GM12878 (cell line): ENCODE measurements at regions not wholly inside any gene's neighbourhood (a gene's known extent, or its start where the extent isn't known, plus 50 kb on each side); places are given as distances from the start of the nearest gene placed in this dataset.

Source experiments
- ATAC-seq: fragments of 200-7000 bp; cut with Tn5 transposase; 3 replicates; pipeline ENCODE4 v1.9.1; 2020; ENCODE audit warnings: mild to moderate bottlenecking, moderate library complexity
- BruUV-seq: library from RNA; stranded (reverse); fragments of 400-500 nt; replicated peaks from 2 replicates; lab custom pipeline; 2021; lab: Mats Ljungman, UMichigan
- CTCF ChIA-PET: fragments of 300-600 bp; sonication (Branson Sonifier 250); formaldehyde crosslinking; extraction: SDS; loops from one replicate; lab custom pipeline; 2021; ENCODE audit warnings: inconsistent platforms; lab: Yijun Ruan, JAX
- POLR2A ChIA-PET: fragments of 350-600 bp; formaldehyde crosslinking; extraction: SDS; loops from one replicate; lab custom pipeline; 2021; ENCODE audit warnings: inconsistent platforms; lab: Charles Lee
- RAD21 ChIA-PET: fragments of 300-600 bp; sonication (Branson Sonifier 250); formaldehyde crosslinking; loops from one replicate; lab custom pipeline; 2023; ENCODE audit warnings: antibody characterized with exemption; ENCODE audit not compliant: unreplicated experiment; lab: Charles Lee
- SMC1A ChIA-PET: fragments of 300-600 bp; sonication (Branson Sonifier 250); formaldehyde crosslinking; loops from one replicate; lab custom pipeline; 2023; ENCODE audit not compliant: unreplicated experiment, uncharacterized antibody; lab: Charles Lee
- DNase-seq: peaks from one replicate; pipeline ENCODE4 v3.0.0-alpha.2; 2011; ENCODE audit warnings: low read depth, low spot score
- FAIRE-seq: peaks from 3 replicates; lab custom pipeline; 2011; peaks lifted over from hg19 to GRCh38; lab: Jason Lieb, UNC
- H2AFZ ChIP-seq: 2 replicates; pipeline ENCODE4 v1.6.0; 2011; ENCODE audit warnings: low read depth, low read length, control low read depth; ENCODE audit not compliant: control insufficient read depth
- H3K27ac ChIP-seq: 2 replicates; pipeline ENCODE4 v1.5.1; 2011; ENCODE audit warnings: control low read depth; ENCODE audit not compliant: control insufficient read depth, insufficient read depth
- H3K27me3 ChIP-seq, 2 experiments: replicated peaks in 1 of 2; 2 replicates each; pipeline versions ENCODE4 v1.6.0 to v1.6.1; 2011; ENCODE audit warnings: low read length in 1 of 2; ENCODE audit not compliant: control insufficient read depth in 2 of 2, insufficient read depth in 2 of 2
- H3K36me3 ChIP-seq, 2 experiments: 2 replicates each; pipeline ENCODE4 v1.5.1; 2011; ENCODE audit warnings: low read length in 1 of 2; ENCODE audit not compliant: control insufficient read depth in 2 of 2, insufficient read depth in 2 of 2
- H3K4me1 ChIP-seq: 2 replicates; pipeline ENCODE4 v1.6.1; 2011; ENCODE audit warnings: mild to moderate bottlenecking, low read length, moderate library complexity, mixed read lengths; ENCODE audit not compliant: control insufficient read depth, insufficient read depth
- H3K4me2 ChIP-seq: 2 replicates; pipeline ENCODE4 v1.6.0; 2011; ENCODE audit warnings: control low read depth; ENCODE audit not compliant: control insufficient read depth, insufficient read depth
- H3K4me3 ChIP-seq: fragments of 200-600 bp; sonication (generic); 2 replicates; pipeline ENCODE4 v1.5.1; 2016
- H3K79me2 ChIP-seq: 2 replicates; pipeline ENCODE4 v1.6.0; 2011; ENCODE audit warnings: low read length; ENCODE audit not compliant: control insufficient read depth, insufficient read depth
- H3K9ac ChIP-seq: 2 replicates; pipeline ENCODE4 v1.8.0; 2011; ENCODE audit warnings: low read length, control low read depth, mixed read lengths; ENCODE audit not compliant: control insufficient read depth, insufficient read depth
- H3K9me3 ChIP-seq: replicated peaks from 3 replicates; pipeline ENCODE4 v1.5.1; 2011; ENCODE audit warnings: mild to moderate bottlenecking, low read length; ENCODE audit not compliant: control insufficient read depth, insufficient read depth
- H4K20me1 ChIP-seq: 2 replicates; pipeline ENCODE4 v1.6.0; 2011; ENCODE audit not compliant: control insufficient read depth, insufficient read depth
- BCL11A ChIP-seq: IDR thresholded peaks from 2 replicates; pipeline ENCODE4 v1.6.1; 2011; ENCODE audit warnings: low read depth, low read length
- CBFB ChIP-seq: IDR thresholded peaks from 2 replicates; pipeline ENCODE4 v1.6.1; 2016; ENCODE audit warnings: antibody characterized with exemption, low read depth
- CHD2 ChIP-seq: IDR thresholded peaks from 2 replicates; pipeline ENCODE4 v1.6.1; 2011; ENCODE audit warnings: low read depth, low read length, improper control_type of control experiment, borderline replicate concordance
- NR2C1 ChIP-seq: fragments of 450-650 bp; IDR thresholded peaks from 2 replicates; pipeline ENCODE4 v1.6.1; 2017; ENCODE audit warnings: antibody characterized with exemption, mild to moderate bottlenecking, moderate library complexity
- PML ChIP-seq: IDR thresholded peaks from 2 replicates; pipeline ENCODE4 v1.6.1; 2012; ENCODE audit warnings: low read length, inconsistent platforms
- TARDBP ChIP-seq: IDR thresholded peaks from 2 replicates; pipeline ENCODE4 v1.6.1; 2016; ENCODE audit warnings: borderline replicate concordance
- WGBS: methylation state at CpG from one replicate; pipeline ENCODE4 v1.1.6; 2016; ENCODE audit warnings: low lambda C conversion rate; ENCODE audit not compliant: insufficient replicate concordance, insufficient coverage; ENCODE audit errors: missing lambda C conversion rate; 5-methylcytosine and 5-hydroxymethylcytosine counted together
- in situ Hi-C: fragments of 300-500 bp; cut with MboI; formaldehyde crosslinking; loops from 9 replicates; pipeline ENCODE4 v1.14.3; 2018; ENCODE audit warnings: mixed read lengths
- intact Hi-C: fragments of 100-400 bp; cut with micrococcal nuclease; formaldehyde crosslinking; loops from one replicate; pipeline ENCODE4 v1.14.2; 2022; ENCODE audit not compliant: unreplicated experiment
- TF ChIP-seq, protein P1 (sequence below): IDR thresholded peaks from 2 replicates; pipeline ENCODE4 v1.6.1; 2012; ENCODE audit warnings: improper control_type of control experiment, low read depth, low read length; ENCODE audit not compliant: insufficient replicate concordance
- TF ChIP-seq, protein P2 (sequence below): fragments of 450-650 bp; IDR thresholded peaks from 2 replicates; pipeline ENCODE4 v1.6.1; 2016; ENCODE audit warnings: mild to moderate bottlenecking, moderate library complexity, borderline replicate concordance
- TF ChIP-seq, protein P3 (sequence below): fragments of 150-350 bp; IDR thresholded peaks from 2 replicates; pipeline ENCODE4 v1.6.1; 2014; ENCODE audit warnings: mild to moderate bottlenecking, low read depth, low read length
- TF ChIP-seq, protein P4 (sequence below): fragments of 450-650 bp; IDR thresholded peaks from 2 replicates; pipeline ENCODE4 v1.6.1; 2017; ENCODE audit warnings: low read depth, mild to moderate bottlenecking, moderate library complexity

DNA sequence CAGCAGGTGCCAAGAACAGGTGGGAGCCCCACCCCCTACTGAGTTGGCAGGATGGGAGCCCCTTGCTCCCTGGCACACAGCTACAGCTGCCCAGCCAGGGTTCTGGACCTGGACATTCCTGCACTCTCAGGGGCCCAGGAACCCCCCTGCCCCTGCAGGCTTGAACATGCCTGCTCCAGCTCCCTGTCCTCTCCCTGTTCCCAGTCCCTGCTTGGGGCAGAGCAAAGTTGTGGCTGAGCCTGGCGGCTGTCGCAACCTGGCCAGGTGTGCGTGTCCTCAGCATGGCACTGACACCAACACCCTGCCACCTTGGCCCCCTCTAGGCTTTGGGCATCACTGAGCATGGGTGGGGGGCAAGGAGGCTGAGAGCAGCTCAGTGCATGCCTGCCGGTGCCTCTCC, 491.2 kb upstream of the NOX3 start:
- no peaks in the 10 kb centered on the region for H3K4me1 ChIP-seq
- no peaks in the 10 kb centered on the region; the same call in 2 of the 3 replicates for H3K9me3 ChIP-seq
- SMC1A ChIA-PET = no interaction called here
- FAIRE-seq (no peak), ATAC-seq (no peak), DNase-seq (no peak)
- RAD21 ChIA-PET = no interaction called here
- no peak overlapping the region for H2AFZ ChIP-seq
- H4K20me1 ChIP-seq = no peaks in the 10 kb centered on the region
- intact Hi-C loops (no loop called here), in situ Hi-C loops (no loop called here)
- H3K9ac ChIP-seq = no peak overlapping the region
- H3K4me2 ChIP-seq = no peak overlapping the region
- 83% methylated on average over 4 of the region's 4 CpGs for WGBS
- H3K36me3 ChIP-seq = no peaks in the 10 kb centered on the region
- POLR2A ChIA-PET = no interaction called here
- no peaks in the 10 kb centered on the region for H3K79me2 ChIP-seq
- BruUV-seq = no TSS peak
- H3K27ac ChIP-seq = no peak overlapping the region
- H3K27me3 ChIP-seq = no peaks in the 10 kb centered on the region
- TF ChIP-seq, protein P1, sequence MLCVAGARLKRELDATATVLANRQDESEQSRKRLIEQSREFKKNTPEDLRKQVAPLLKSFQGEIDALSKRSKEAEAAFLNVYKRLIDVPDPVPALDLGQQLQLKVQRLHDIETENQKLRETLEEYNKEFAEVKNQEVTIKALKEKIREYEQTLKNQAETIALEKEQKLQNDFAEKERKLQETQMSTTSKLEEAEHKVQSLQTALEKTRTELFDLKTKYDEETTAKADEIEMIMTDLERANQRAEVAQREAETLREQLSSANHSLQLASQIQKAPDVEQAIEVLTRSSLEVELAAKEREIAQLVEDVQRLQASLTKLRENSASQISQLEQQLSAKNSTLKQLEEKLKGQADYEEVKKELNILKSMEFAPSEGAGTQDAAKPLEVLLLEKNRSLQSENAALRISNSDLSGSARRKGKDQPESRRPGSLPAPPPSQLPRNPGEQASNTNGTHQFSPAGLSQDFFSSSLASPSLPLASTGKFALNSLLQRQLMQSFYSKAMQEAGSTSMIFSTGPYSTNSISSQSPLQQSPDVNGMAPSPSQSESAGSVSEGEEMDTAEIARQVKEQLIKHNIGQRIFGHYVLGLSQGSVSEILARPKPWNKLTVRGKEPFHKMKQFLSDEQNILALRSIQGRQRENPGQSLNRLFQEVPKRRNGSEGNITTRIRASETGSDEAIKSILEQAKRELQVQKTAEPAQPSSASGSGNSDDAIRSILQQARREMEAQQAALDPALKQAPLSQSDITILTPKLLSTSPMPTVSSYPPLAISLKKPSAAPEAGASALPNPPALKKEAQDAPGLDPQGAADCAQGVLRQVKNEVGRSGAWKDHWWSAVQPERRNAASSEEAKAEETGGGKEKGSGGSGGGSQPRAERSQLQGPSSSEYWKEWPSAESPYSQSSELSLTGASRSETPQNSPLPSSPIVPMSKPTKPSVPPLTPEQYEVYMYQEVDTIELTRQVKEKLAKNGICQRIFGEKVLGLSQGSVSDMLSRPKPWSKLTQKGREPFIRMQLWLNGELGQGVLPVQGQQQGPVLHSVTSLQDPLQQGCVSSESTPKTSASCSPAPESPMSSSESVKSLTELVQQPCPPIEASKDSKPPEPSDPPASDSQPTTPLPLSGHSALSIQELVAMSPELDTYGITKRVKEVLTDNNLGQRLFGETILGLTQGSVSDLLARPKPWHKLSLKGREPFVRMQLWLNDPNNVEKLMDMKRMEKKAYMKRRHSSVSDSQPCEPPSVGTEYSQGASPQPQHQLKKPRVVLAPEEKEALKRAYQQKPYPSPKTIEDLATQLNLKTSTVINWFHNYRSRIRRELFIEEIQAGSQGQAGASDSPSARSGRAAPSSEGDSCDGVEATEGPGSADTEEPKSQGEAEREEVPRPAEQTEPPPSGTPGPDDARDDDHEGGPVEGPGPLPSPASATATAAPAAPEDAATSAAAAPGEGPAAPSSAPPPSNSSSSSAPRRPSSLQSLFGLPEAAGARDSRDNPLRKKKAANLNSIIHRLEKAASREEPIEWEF = no peak
- TF ChIP-seq CBFB = no peak
- no peak for TF ChIP-seq TARDBP
- no peak for TF ChIP-seq CHD2
- TF ChIP-seq, protein P2, sequence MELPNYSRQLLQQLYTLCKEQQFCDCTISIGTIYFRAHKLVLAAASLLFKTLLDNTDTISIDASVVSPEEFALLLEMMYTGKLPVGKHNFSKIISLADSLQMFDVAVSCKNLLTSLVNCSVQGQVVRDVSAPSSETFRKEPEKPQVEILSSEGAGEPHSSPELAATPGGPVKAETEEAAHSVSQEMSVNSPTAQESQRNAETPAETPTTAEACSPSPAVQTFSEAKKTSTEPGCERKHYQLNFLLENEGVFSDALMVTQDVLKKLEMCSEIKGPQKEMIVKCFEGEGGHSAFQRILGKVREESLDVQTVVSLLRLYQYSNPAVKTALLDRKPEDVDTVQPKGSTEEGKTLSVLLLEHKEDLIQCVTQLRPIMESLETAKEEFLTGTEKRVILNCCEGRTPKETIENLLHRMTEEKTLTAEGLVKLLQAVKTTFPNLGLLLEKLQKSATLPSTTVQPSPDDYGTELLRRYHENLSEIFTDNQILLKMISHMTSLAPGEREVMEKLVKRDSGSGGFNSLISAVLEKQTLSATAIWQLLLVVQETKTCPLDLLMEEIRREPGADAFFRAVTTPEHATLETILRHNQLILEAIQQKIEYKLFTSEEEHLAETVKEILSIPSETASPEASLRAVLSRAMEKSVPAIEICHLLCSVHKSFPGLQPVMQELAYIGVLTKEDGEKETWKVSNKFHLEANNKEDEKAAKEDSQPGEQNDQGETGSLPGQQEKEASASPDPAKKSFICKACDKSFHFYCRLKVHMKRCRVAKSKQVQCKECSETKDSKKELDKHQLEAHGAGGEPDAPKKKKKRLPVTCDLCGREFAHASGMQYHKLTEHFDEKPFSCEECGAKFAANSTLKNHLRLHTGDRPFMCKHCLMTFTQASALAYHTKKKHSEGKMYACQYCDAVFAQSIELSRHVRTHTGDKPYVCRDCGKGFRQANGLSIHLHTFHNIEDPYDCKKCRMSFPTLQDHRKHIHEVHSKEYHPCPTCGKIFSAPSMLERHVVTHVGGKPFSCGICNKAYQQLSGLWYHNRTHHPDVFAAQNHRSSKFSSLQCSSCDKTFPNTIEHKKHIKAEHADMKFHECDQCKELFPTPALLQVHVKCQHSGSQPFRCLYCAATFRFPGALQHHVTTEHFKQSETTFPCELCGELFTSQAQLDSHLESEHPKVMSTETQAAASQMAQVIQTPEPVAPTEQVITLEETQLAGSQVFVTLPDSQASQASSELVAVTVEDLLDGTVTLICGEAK = no peak
- no peak for TF ChIP-seq BCL11A
- TF ChIP-seq, protein P3, sequence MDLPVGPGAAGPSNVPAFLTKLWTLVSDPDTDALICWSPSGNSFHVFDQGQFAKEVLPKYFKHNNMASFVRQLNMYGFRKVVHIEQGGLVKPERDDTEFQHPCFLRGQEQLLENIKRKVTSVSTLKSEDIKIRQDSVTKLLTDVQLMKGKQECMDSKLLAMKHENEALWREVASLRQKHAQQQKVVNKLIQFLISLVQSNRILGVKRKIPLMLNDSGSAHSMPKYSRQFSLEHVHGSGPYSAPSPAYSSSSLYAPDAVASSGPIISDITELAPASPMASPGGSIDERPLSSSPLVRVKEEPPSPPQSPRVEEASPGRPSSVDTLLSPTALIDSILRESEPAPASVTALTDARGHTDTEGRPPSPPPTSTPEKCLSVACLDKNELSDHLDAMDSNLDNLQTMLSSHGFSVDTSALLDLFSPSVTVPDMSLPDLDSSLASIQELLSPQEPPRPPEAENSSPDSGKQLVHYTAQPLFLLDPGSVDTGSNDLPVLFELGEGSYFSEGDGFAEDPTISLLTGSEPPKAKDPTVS = no peak
- no peak for TF ChIP-seq PML
- TF ChIP-seq, protein P4, sequence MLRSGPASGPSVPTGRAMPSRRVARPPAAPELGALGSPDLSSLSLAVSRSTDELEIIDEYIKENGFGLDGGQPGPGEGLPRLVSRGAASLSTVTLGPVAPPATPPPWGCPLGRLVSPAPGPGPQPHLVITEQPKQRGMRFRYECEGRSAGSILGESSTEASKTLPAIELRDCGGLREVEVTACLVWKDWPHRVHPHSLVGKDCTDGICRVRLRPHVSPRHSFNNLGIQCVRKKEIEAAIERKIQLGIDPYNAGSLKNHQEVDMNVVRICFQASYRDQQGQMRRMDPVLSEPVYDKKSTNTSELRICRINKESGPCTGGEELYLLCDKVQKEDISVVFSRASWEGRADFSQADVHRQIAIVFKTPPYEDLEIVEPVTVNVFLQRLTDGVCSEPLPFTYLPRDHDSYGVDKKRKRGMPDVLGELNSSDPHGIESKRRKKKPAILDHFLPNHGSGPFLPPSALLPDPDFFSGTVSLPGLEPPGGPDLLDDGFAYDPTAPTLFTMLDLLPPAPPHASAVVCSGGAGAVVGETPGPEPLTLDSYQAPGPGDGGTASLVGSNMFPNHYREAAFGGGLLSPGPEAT = no peak
- no peak for TF ChIP-seq NR2C1
- TF ChIP-seq, all 136 proteins: peak for 0
- no peak overlapping the region for H3K4me3 ChIP-seq
- CTCF ChIA-PET = no interaction called here
